Liver (tissue), 7 donors: ENCODE measurements at regions not wholly inside any gene's neighbourhood (a gene's known extent, or its start where the extent isn't known, plus 50 kb on each side); places are given as distances from the start of the nearest gene placed in this dataset.

ENCODE experiments used
- DNase-seq: peaks from one replicate; pipeline ENCODE4 v3.0.0-alpha.2; 2017; ENCODE audit warnings: low spot score
- H3K27ac ChIP-seq, 2 donors: one replicate each; pipeline ENCODE4 v1.7.0; 2013; ENCODE audit warnings: inconsistent platforms in 2 of 2, low read length in 2 of 2, control low read depth in 1 of 2, low read depth in 1 of 2, mild to moderate bottlenecking in 1 of 2
- H3K27me3 ChIP-seq, 4 donors: one replicate each; pipeline versions ENCODE4 v1.6.1 to v1.7.0; 2013; ENCODE audit warnings: low read length in 3 of 4, inconsistent platforms in 1 of 4, mild to moderate bottlenecking in 1 of 4, moderate library complexity in 1 of 4; ENCODE audit not compliant: control insufficient read depth in 4 of 4, insufficient read depth in 4 of 4
- H3K36me3 ChIP-seq, 4 donors: one replicate each; pipeline versions ENCODE4 v1.6.1 to v1.7.0; 2013; ENCODE audit warnings: low read length in 3 of 4, mild to moderate bottlenecking in 3 of 4, low read depth in 1 of 4, moderate library complexity in 1 of 4; ENCODE audit not compliant: control insufficient read depth in 4 of 4, insufficient read depth in 3 of 4
- H3K4me1 ChIP-seq, 4 donors: one replicate each; pipeline versions ENCODE4 v1.6.1 to v1.7.0; 2013; ENCODE audit warnings: low read length in 3 of 4, mild to moderate bottlenecking in 3 of 4, moderate library complexity in 1 of 4; ENCODE audit not compliant: control insufficient read depth in 4 of 4, insufficient read depth in 4 of 4
- H3K4me3 ChIP-seq, 3 donors: one replicate each; pipeline versions ENCODE4 v1.6.1 to v1.7.0; 2013; ENCODE audit warnings: low read length in 3 of 3, control low read depth in 1 of 3, low read depth in 1 of 3, mild to moderate bottlenecking in 1 of 3
- H3K9ac ChIP-seq, 2 donors: one replicate each; pipeline ENCODE4 v1.7.0; 2013; ENCODE audit warnings: low read length in 2 of 2, mild to moderate bottlenecking in 2 of 2, moderate library complexity in 2 of 2, control low read depth in 1 of 2, low read depth in 1 of 2
- H3K9me3 ChIP-seq, 4 donors: one replicate each; pipeline versions ENCODE4 v1.6.1 to v1.7.0; 2013; ENCODE audit warnings: low read length in 3 of 4; ENCODE audit not compliant: control insufficient read depth in 4 of 4
- EGR1 ChIP-seq, 2 donors: IDR thresholded peaks; 2 replicates each; pipeline ENCODE4 v1.6.1; 2016 to 2018; ENCODE audit warnings: antibody characterized with exemption in 2 of 2, low read depth in 2 of 2
- FOXA1 ChIP-seq: IDR thresholded peaks from 2 replicates; pipeline ENCODE4 v1.6.1; 2016; ENCODE audit warnings: antibody characterized with exemption
- FOXA2 ChIP-seq: IDR thresholded peaks from 2 replicates; pipeline ENCODE4 v1.6.1; 2016; ENCODE audit warnings: antibody characterized with exemption
- HNF4A ChIP-seq, 2 donors: conservative IDR thresholded peaks; 2 replicates each; pipeline ENCODE4 v1.6.1; 2016; ENCODE audit warnings: antibody characterized with exemption in 2 of 2, mild to moderate bottlenecking in 2 of 2
- HNF4G ChIP-seq: IDR thresholded peaks from 2 replicates; pipeline ENCODE4 v1.6.1; 2016; ENCODE audit warnings: antibody characterized with exemption
- JUND ChIP-seq, 2 donors: IDR thresholded peaks; 2 replicates each; pipeline ENCODE4 v1.6.1; 2016; ENCODE audit warnings: antibody characterized with exemption in 2 of 2
- NR2F2 ChIP-seq: IDR thresholded peaks from 2 replicates; pipeline ENCODE4 v1.6.1; 2016; ENCODE audit warnings: antibody characterized with exemption
- RAD21 ChIP-seq, 2 donors: IDR thresholded peaks; 2 replicates each; pipeline ENCODE4 v1.6.1; 2016; ENCODE audit warnings: antibody characterized with exemption in 2 of 2, mild to moderate bottlenecking in 2 of 2
- RXRA ChIP-seq, 2 donors: IDR thresholded peaks; 2 replicates each; pipeline ENCODE4 v1.6.1; 2017 to 2018; ENCODE audit warnings: antibody characterized with exemption in 2 of 2, mild to moderate bottlenecking in 1 of 2
- SP1 ChIP-seq: IDR thresholded peaks from 2 replicates; pipeline ENCODE4 v1.6.1; 2018; ENCODE audit warnings: antibody characterized with exemption, mild to moderate bottlenecking
- TAF1 ChIP-seq: conservative IDR thresholded peaks from 2 replicates; pipeline ENCODE4 v1.6.1; 2016; ENCODE audit warnings: antibody characterized with exemption, mild to moderate bottlenecking
- YY1 ChIP-seq: IDR thresholded peaks from 2 replicates; pipeline ENCODE4 v1.6.1; 2016; ENCODE audit warnings: antibody characterized with exemption, mild to moderate bottlenecking
- WGBS: extraction: QIAGEN DNeasy Blood & Tissue Kit; methylation state at CpG from one replicate; pipeline ENCODE4 v1.1.7; 2013; 5-methylcytosine and 5-hydroxymethylcytosine counted together
- TF ChIP-seq, protein P1 (sequence below): IDR thresholded peaks from 2 replicates; pipeline ENCODE4 v1.6.1; 2016; ENCODE audit warnings: antibody characterized with exemption
- TF ChIP-seq, protein P2 (sequence below): IDR thresholded peaks from 2 replicates; pipeline ENCODE4 v1.6.1; 2016; ENCODE audit warnings: antibody characterized with exemption
- TF ChIP-seq, protein P3 (sequence below): IDR thresholded peaks from 2 replicates; pipeline ENCODE4 v1.6.1; 2016; ENCODE audit warnings: antibody characterized with exemption, mild to moderate bottlenecking
- TF ChIP-seq, protein P4 (sequence below): IDR thresholded peaks from 2 replicates; pipeline ENCODE4 v1.6.1; 2016; ENCODE audit warnings: antibody characterized with exemption
- donor health status: healthy.
- donor health status: healthy.
- donor health status: healthy.
- donor health status: healthy.

DNA sequence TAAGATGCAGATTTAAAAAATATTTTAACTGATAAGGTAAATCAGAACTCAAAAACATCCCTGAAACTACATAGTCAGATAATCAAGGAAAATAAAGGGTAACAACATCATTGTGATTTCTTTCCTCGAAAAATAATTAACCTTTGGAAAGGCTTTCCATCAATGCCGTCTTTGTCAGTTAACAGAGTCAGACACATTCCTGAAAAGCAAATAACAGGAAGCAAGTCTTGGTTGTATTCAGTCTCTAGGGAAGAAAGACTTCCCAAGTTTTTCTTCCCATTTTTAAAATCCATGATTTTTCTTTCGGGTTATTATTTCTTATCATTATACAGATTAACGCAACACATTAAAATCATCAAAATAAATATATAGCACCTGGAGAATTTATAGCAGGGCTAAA lies 256.4 kb upstream of the CDH6 start:
- DNase-seq, result no peak

DNA sequence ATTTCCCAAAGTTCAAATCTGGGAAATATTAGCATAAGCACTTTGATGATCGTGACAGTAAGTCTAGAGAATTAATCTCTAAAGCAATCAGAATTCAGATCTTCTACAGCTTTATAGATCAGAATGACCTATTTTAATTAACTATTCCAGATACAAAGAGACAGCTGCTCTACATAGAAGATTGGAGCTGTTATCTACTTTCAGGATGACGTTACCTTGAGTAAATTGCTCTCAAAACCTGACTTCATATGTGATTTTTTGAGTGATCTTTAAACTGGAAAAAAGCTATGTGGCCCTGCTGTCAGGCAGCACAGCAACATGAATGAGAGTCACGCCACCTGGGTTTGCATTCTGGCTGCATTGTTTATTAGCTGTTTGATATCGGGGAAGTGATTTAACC lies 259.9 kb upstream of the CDH6 start:
- DNase-seq, result no peak
- no peaks in the 10 kb centered on the region for H3K9me3 ChIP-seq
- WGBS, result 77% methylated on average over 4 of the region's 4 CpGs

More for the DNA sequence above, 256.4 kb upstream of the CDH6 start:
- Histone ChIP-seq H3K4me1 (no peaks in the 10 kb centered on the region), H3K27ac (no peak overlapping the region), H3K4me3 (no peak overlapping the region), H3K27me3 (no peaks in the 10 kb centered on the region), H3K9me3 (no peaks in the 10 kb centered on the region), H3K36me3 (no peaks in the 10 kb centered on the region), H3K9ac (no peak overlapping the region)
- WGBS, result 23% methylated on average over 4 of the region's 4 CpGs
- TF ChIP-seq FOXA2 (no peak), RAD21 (IDR thresholded peaks at IDR 0.05) (no peak), NR2F2 (no peak), RXRA (IDR thresholded peaks at IDR 0.05) (no peak), EGR1 (IDR thresholded peaks at IDR 0.05; ENCODE audit: low read depth in 2 of 2) (no peak), JUND (IDR thresholded peaks at IDR 0.05) (no peak), SP1 (no peak), HNF4A (conservative IDR thresholded peaks at IDR 0.05) (no peak), FOXA1 (no peak), HNF4G (no peak), TAF1 (no peak)
- TF ChIP-seq, protein P1, sequence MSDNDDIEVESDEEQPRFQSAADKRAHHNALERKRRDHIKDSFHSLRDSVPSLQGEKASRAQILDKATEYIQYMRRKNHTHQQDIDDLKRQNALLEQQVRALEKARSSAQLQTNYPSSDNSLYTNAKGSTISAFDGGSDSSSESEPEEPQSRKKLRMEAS, result no peak
- TF ChIP-seq, protein P2, sequence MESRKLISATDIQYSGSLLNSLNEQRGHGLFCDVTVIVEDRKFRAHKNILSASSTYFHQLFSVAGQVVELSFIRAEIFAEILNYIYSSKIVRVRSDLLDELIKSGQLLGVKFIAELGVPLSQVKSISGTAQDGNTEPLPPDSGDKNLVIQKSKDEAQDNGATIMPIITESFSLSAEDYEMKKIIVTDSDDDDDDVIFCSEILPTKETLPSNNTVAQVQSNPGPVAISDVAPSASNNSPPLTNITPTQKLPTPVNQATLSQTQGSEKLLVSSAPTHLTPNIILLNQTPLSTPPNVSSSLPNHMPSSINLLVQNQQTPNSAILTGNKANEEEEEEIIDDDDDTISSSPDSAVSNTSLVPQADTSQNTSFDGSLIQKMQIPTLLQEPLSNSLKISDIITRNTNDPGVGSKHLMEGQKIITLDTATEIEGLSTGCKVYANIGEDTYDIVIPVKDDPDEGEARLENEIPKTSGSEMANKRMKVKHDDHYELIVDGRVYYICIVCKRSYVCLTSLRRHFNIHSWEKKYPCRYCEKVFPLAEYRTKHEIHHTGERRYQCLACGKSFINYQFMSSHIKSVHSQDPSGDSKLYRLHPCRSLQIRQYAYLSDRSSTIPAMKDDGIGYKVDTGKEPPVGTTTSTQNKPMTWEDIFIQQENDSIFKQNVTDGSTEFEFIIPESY, result no peak

More for the DNA sequence above, 259.9 kb upstream of the CDH6 start:
- Histone ChIP-seq H3K4me3 (no peak overlapping the region), H3K4me1 (no peaks in the 10 kb centered on the region), H3K27me3 (peaks cover 0 to 3% (median 0%) of the 10 kb centered on the region in 4 donors), H3K9ac (no peak overlapping the region), H3K36me3 (no peaks in the 10 kb centered on the region), H3K27ac (no peak overlapping the region)
- TF ChIP-seq TAF1 (no peak), SP1 (no peak), EGR1 (IDR thresholded peaks at IDR 0.05; ENCODE audit: low read depth in 2 of 2) (no peak), YY1 (no peak), FOXA1 (no peak), FOXA2 (no peak), RAD21 (IDR thresholded peaks at IDR 0.05) (no peak), RXRA (IDR thresholded peaks at IDR 0.05) (no peak), HNF4A (conservative IDR thresholded peaks at IDR 0.05) (no peak)
- TF ChIP-seq, protein P2, result no peak
- TF ChIP-seq, protein P3, sequence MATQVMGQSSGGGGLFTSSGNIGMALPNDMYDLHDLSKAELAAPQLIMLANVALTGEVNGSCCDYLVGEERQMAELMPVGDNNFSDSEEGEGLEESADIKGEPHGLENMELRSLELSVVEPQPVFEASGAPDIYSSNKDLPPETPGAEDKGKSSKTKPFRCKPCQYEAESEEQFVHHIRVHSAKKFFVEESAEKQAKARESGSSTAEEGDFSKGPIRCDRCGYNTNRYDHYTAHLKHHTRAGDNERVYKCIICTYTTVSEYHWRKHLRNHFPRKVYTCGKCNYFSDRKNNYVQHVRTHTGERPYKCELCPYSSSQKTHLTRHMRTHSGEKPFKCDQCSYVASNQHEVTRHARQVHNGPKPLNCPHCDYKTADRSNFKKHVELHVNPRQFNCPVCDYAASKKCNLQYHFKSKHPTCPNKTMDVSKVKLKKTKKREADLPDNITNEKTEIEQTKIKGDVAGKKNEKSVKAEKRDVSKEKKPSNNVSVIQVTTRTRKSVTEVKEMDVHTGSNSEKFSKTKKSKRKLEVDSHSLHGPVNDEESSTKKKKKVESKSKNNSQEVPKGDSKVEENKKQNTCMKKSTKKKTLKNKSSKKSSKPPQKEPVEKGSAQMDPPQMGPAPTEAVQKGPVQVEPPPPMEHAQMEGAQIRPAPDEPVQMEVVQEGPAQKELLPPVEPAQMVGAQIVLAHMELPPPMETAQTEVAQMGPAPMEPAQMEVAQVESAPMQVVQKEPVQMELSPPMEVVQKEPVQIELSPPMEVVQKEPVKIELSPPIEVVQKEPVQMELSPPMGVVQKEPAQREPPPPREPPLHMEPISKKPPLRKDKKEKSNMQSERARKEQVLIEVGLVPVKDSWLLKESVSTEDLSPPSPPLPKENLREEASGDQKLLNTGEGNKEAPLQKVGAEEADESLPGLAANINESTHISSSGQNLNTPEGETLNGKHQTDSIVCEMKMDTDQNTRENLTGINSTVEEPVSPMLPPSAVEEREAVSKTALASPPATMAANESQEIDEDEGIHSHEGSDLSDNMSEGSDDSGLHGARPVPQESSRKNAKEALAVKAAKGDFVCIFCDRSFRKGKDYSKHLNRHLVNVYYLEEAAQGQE, result no peak
- TF ChIP-seq, protein P4, sequence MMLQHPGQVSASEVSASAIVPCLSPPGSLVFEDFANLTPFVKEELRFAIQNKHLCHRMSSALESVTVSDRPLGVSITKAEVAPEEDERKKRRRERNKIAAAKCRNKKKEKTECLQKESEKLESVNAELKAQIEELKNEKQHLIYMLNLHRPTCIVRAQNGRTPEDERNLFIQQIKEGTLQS, result no peak
